Neural cell (in vitro differentiated cells): ENCODE measurements at regions not wholly inside any gene's neighbourhood (a gene's known extent, or its start where the extent isn't known, plus 50 kb on each side); places are given as distances from the start of the nearest gene placed in this dataset.

Source experiments
- H2AFZ ChIP-seq: fragments of 200-600, 300-800 bp; sonication (generic), shearing (Covaris generic); 2 replicates; pipeline ENCODE4 v1.6.0; 2014; ENCODE audit warnings: low read depth, mild to moderate bottlenecking, antibody characterized with exemption, low read length, moderate library complexity
- H3F3A ChIP-seq: fragments of 200-600 bp; shearing (Covaris generic); 2 replicates; pipeline ENCODE4 v1.6.1; 2016; ENCODE audit warnings: mild to moderate bottlenecking, moderate library complexity, mixed read lengths, antibody characterized with exemption, low read length; ENCODE audit not compliant: insufficient read depth, poor library complexity, severe bottlenecking
- H3K27ac ChIP-seq: fragments of 200-600, 300-800 bp; sonication (generic), shearing (Covaris generic); 2 replicates; pipeline ENCODE4 v1.5.1; 2014; ENCODE audit warnings: mild to moderate bottlenecking, low read length, moderate library complexity
- H3K27me3 ChIP-seq: fragments of 300-800, 200-600 bp; sonication (generic), shearing (Covaris generic); 2 replicates; pipeline ENCODE4 v1.6.0; 2014; ENCODE audit warnings: mild to moderate bottlenecking, low read depth, low read length, moderate library complexity; ENCODE audit not compliant: insufficient read depth
- H3K36me3 ChIP-seq: fragments of 300-800, 200-600 bp; sonication (generic), shearing (Covaris generic); 2 replicates; pipeline ENCODE4 v1.5.1; 2014; ENCODE audit warnings: mild to moderate bottlenecking, antibody characterized with exemption, low read length, moderate library complexity; ENCODE audit not compliant: insufficient read depth
- H3K4me2 ChIP-seq: fragments of 300-800, 200-600 bp; sonication (generic), shearing (Covaris generic); 2 replicates; pipeline ENCODE4 v1.6.0; 2014; ENCODE audit warnings: mild to moderate bottlenecking, low read length
- H3K4me3 ChIP-seq: fragments of 300-800, 200-600 bp; sonication (generic), shearing (Covaris generic); 2 replicates; pipeline ENCODE4 v1.5.1; 2014; ENCODE audit warnings: mild to moderate bottlenecking, low read length, moderate library complexity
- H3K79me2 ChIP-seq: fragments of 200-600 bp; shearing (Covaris generic); replicated peaks from 2 replicates; pipeline ENCODE4 v1.6.0; 2014; ENCODE audit warnings: mild to moderate bottlenecking, low read length, moderate library complexity; ENCODE audit not compliant: insufficient read depth
- H3K9ac ChIP-seq: fragments of 300-800, 200-600 bp; sonication (generic), shearing (Covaris generic); 2 replicates; pipeline ENCODE4 v1.6.1; 2016; ENCODE audit warnings: mild to moderate bottlenecking, low read length, mixed read lengths
- H3K9me2 ChIP-seq: fragments of 200-600 bp; shearing (Covaris generic); 2 replicates; pipeline ENCODE4 v1.6.1; 2016; ENCODE audit warnings: mild to moderate bottlenecking, low read length, mixed read lengths; ENCODE audit not compliant: insufficient read depth
- H3K9me3 ChIP-seq: fragments of 200-600, 300-800 bp; sonication (generic), shearing (Covaris generic); 2 replicates; pipeline ENCODE4 v1.6.1; 2016; ENCODE audit warnings: mild to moderate bottlenecking, mixed run types, low read length, moderate library complexity, mixed read lengths
- H4K20me1 ChIP-seq: fragments of 200-600 bp; shearing (Covaris generic); 2 replicates; pipeline ENCODE4 v1.6.1; 2016; ENCODE audit warnings: mild to moderate bottlenecking, mixed run types; ENCODE audit not compliant: insufficient read depth
- CTCF ChIP-seq: fragments of 450-650 bp; IDR thresholded peaks from 2 replicates; pipeline ENCODE4 v1.5.1; 2014; ENCODE audit warnings: antibody characterized with exemption, mild to moderate bottlenecking, moderate library complexity; ENCODE audit not compliant: poor library complexity, severe bottlenecking
- EP300 ChIP-seq: fragments of 450-650 bp; conservative IDR thresholded peaks from 2 replicates; pipeline ENCODE4 v1.6.1; 2014; ENCODE audit warnings: antibody characterized with exemption, mild to moderate bottlenecking, moderate library complexity; ENCODE audit not compliant: poor library complexity, severe bottlenecking
- EZH2 ChIP-seq: fragments of 200-600, 300-800 bp; shearing (Covaris generic), sonication (generic); IDR thresholded peaks from 2 replicates; pipeline ENCODE4 v1.6.1; 2014; ENCODE audit warnings: antibody characterized with exemption, low read length, borderline replicate concordance, mild to moderate bottlenecking; ENCODE audit not compliant: insufficient read depth, poor library complexity, severe bottlenecking
- MXI1 ChIP-seq: fragments of 450-650 bp; conservative IDR thresholded peaks from 2 replicates; pipeline ENCODE4 v1.6.1; 2014; ENCODE audit warnings: antibody characterized with exemption, mild to moderate bottlenecking; ENCODE audit not compliant: poor library complexity, severe bottlenecking
- POLR2AphosphoS5 ChIP-seq: IDR thresholded peaks from 2 replicates; pipeline ENCODE4 v1.6.1; 2012
- RAD21 ChIP-seq: fragments of 450-650 bp; conservative IDR thresholded peaks from 2 replicates; pipeline ENCODE4 v1.6.1; 2014; ENCODE audit warnings: antibody characterized with exemption, mild to moderate bottlenecking, moderate library complexity
- REST ChIP-seq: IDR thresholded peaks from 2 replicates; pipeline ENCODE4 v1.6.1; 2012; ENCODE audit warnings: borderline replicate concordance
- SMC3 ChIP-seq: fragments of 450-650 bp; conservative IDR thresholded peaks from 2 replicates; pipeline ENCODE4 v1.6.1; 2014; ENCODE audit warnings: antibody characterized with exemption, mild to moderate bottlenecking, moderate library complexity; ENCODE audit not compliant: poor library complexity
- TAF1 ChIP-seq: IDR thresholded peaks from 2 replicates; pipeline ENCODE4 v1.6.1; 2012; ENCODE audit warnings: low read depth

GRCh38 chr1:70754701-70755100, 292.9 kb downstream of the PTGER3 start:
- no peak overlapping the region for H3K9ac ChIP-seq
- H3K36me3 ChIP-seq = no peaks in the 10 kb centered on the region
- H3K9me3 ChIP-seq = no peaks in the 10 kb centered on the region
- no peak overlapping the region for H3K4me2 ChIP-seq
- no peak overlapping the region for H3K4me3 ChIP-seq
- H2AFZ ChIP-seq = no peak overlapping the region
- H3K79me2 ChIP-seq = no peaks in the 10 kb centered on the region
- no peaks in the 10 kb centered on the region for H3K9me2 ChIP-seq
- H4K20me1 ChIP-seq = no peaks in the 10 kb centered on the region
- H3K27ac ChIP-seq = no peak overlapping the region
- no peaks in the 10 kb centered on the region for H3K27me3 ChIP-seq
- no peaks in the 10 kb centered on the region for H3F3A ChIP-seq
- TF ChIP-seq TAF1 = no peak

GRCh38 chr1:70760154-70760553, 287.5 kb downstream of the PTGER3 start:
- TF ChIP-seq EZH2 = no peak
- no peak for TF ChIP-seq REST
- TF ChIP-seq CTCF = no peak
- no peak for TF ChIP-seq EP300
- TF ChIP-seq MXI1 = no peak
- no peak for TF ChIP-seq RAD21
- no peak for TF ChIP-seq TAF1
- no peak for TF ChIP-seq POLR2AphosphoS5
- no peak for TF ChIP-seq SMC3
- Histone ChIP-seq H3K9me3 (no peaks in the 10 kb centered on the region), H2AFZ (no peak overlapping the region), H3K9ac (no peak overlapping the region), H3K36me3 (no peaks in the 10 kb centered on the region), H3K9me2 (no peaks in the 10 kb centered on the region), H3F3A (no peaks in the 10 kb centered on the region), H4K20me1 (no peaks in the 10 kb centered on the region), H3K27ac (no peak overlapping the region), H3K4me2 (no peak overlapping the region), H3K79me2 (no peaks in the 10 kb centered on the region), H3K27me3 (no peaks in the 10 kb centered on the region), H3K4me3 (no peak overlapping the region)

- TF ChIP-seq TAF1 (no peak), REST (no peak), RAD21 (no peak), CTCF (no peak), EZH2 (no peak), EP300 (no peak), SMC3 (no peak), POLR2AphosphoS5 (no peak), MXI1 (no peak)
Observed at GRCh38 chr1:70762386-70762785, 285.2 kb downstream of the PTGER3 start.

More at GRCh38 chr1:70762386-70762785, 285.2 kb downstream of the PTGER3 start:
- H3K36me3 ChIP-seq = no peaks in the 10 kb centered on the region
- no peak overlapping the region for H2AFZ ChIP-seq
- no peaks in the 10 kb centered on the region for H3K79me2 ChIP-seq
- H3K9me2 ChIP-seq = no peaks in the 10 kb centered on the region
- no peak overlapping the region for H3K27ac ChIP-seq
- no peak overlapping the region for H3K4me3 ChIP-seq
- no peaks in the 10 kb centered on the region for H3K9me3 ChIP-seq
- H3K27me3 ChIP-seq = no peaks in the 10 kb centered on the region
- no peaks in the 10 kb centered on the region for H3F3A ChIP-seq
- H3K9ac ChIP-seq = no peak overlapping the region
- H3K4me2 ChIP-seq = no peak overlapping the region
- H4K20me1 ChIP-seq = no peaks in the 10 kb centered on the region
